Testis (tissue), 2 donors: ENCODE measurements at regions not wholly inside any gene's neighbourhood (a gene's known extent, or its start where the extent isn't known, plus 50 kb on each side); places are given as distances from the start of the nearest gene placed in this dataset.

Source experiments
- DNase-seq: peaks from one replicate; pipeline ENCODE4 v3.0.0-alpha.2; 2019
- H3K27ac ChIP-seq, 2 donors: fragments of 200-600 bp; sonication (generic); one replicate each; pipeline ENCODE4 v1.5.1; 2019
- H3K27me3 ChIP-seq: fragments of 200-600 bp; sonication (generic); one replicate; pipeline ENCODE4 v1.5.1; 2019
- H3K36me3 ChIP-seq: fragments of 200-600 bp; sonication (generic); one replicate; pipeline ENCODE4 v1.5.1; 2017; ENCODE audit warnings: low read depth; ENCODE audit errors: missing control alignments
- H3K4me1 ChIP-seq: fragments of 200-600 bp; sonication (generic); one replicate; pipeline ENCODE4 v1.5.1; 2019
- H3K4me3 ChIP-seq, 2 donors: fragments of 200-600 bp; sonication (generic); one replicate each; pipeline ENCODE4 v1.5.1; 2017 to 2019
- H3K9me3 ChIP-seq: fragments of 200-600 bp; sonication (generic); one replicate; pipeline ENCODE4 v1.5.1; 2017
- CTCF ChIP-seq, 3 experiments: fragments of 450-650 bp in 2 of 3; fragments of 200-600 bp in 1 of 3; sonication (generic) in 1 of 3; IDR thresholded peaks; one replicate each; pipeline ENCODE4 v1.5.1; 2016 to 2019; ENCODE audit warnings: antibody characterized with exemption in 3 of 3, mild to moderate bottlenecking in 2 of 3, moderate library complexity in 1 of 3
- POLR2A ChIP-seq: fragments of 450-650 bp; IDR thresholded peaks from one replicate; pipeline ENCODE4 v1.6.1; 2017; ENCODE audit warnings: antibody characterized with exemption, mild to moderate bottlenecking, moderate library complexity
- WGBS, 2 donors: methylation state at CpG; one replicate each; pipeline ENCODE4 v1.1.5; 2018; 5-methylcytosine and 5-hydroxymethylcytosine counted together
- intact Hi-C: fragments of 100-400 bp; cut with DNase I; formaldehyde crosslinking; loops from one replicate; pipeline ENCODE4 v1.15.1; 2023; ENCODE audit warnings: low total_unique reads

DNA sequence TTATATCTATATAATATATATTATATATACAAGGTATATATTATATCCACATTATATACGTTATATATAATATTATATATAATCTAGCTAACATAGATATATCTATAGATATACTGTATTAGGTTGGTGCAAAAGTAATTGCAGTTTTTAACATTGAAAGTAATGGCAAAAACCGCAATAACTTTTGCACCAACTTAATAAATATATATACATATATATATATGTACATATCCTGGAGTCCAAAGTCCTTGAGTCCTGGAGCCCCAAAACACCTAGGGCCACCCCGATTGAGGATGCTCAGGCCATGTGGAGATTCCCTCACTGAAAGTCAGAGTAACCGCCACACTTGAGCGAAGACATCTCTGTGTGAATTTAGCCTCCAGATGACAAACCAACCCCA is 408.2 kb upstream of the AUTS2 start:
- DNase-seq: no peak
- TF ChIP-seq POLR2A (no peak), CTCF (IDR thresholded peaks at IDR 0.05) (no peak)
- Histone ChIP-seq H3K27me3 (no peaks in the 10 kb centered on the region), H3K9me3 (no peaks in the 10 kb centered on the region), H3K36me3 (no peaks in the 10 kb centered on the region), H3K4me3 (no peak overlapping the region), H3K27ac (no peak overlapping the region), H3K4me1 (no peaks in the 10 kb centered on the region)
- 85 to 95% methylated on average over 5 of the region's 5 CpGs for WGBS, 2 donors
- intact Hi-C loops: no loop called here

GRCh38 chr7:69190763-69191162 is 407.5 kb upstream of the AUTS2 start:
- no peaks in the 10 kb centered on the region for H3K9me3 ChIP-seq
- no peaks in the 10 kb centered on the region for H3K36me3 ChIP-seq
- H3K4me1 ChIP-seq: no peaks in the 10 kb centered on the region
- H3K4me3 ChIP-seq: no peak overlapping the region
- H3K27ac ChIP-seq: no peak overlapping the region
- TF ChIP-seq CTCF (IDR thresholded peaks at IDR 0.05) (no peak), POLR2A (no peak)
- intact Hi-C loops: no loop called here
- H3K27me3 ChIP-seq: no peaks in the 10 kb centered on the region
- WGBS, 2 donors: 63 to 67% methylated on average over 2 of the region's 2 CpGs
- DNase-seq: no peak

- no peak for TF ChIP-seq POLR2A
- TF ChIP-seq CTCF (IDR thresholded peaks at IDR 0.05): no peak
- Histone ChIP-seq H3K36me3 (no peaks in the 10 kb centered on the region), H3K27me3 (no peaks in the 10 kb centered on the region), H3K4me3 (no peak overlapping the region), H3K4me1 (no peaks in the 10 kb centered on the region), H3K27ac (no peak overlapping the region), H3K9me3 (no peaks in the 10 kb centered on the region)
- DNase-seq: no peak
- 83 to 86% methylated on average over 3 of the region's 3 CpGs for WGBS, 2 donors
- intact Hi-C loops: no loop called here
Measured at GRCh38 chr7:69192134-69192533, 406.1 kb upstream of the AUTS2 start.

DNA sequence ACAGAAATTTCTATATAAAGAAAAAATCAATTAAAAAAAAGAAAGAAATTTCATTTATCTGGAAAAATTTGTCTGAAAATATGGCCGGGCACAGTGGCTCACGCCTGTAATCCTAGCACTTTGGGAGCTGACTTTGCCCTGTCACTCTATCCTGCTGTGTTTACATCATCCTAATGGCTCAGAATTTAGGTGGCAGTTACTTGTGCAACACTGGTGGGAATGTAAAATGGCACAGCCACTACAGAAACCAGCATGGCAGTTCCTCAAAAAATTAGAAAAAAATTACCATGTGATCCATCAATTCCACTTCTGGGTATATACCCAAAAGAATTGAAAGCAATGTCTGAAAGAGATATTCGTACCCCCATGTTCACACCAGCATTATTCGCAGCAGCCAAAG is 405.2 kb upstream of the AUTS2 start:
- TF ChIP-seq CTCF (IDR thresholded peaks at IDR 0.05) (no peak), POLR2A (no peak)
- no peaks in the 10 kb centered on the region for H3K27me3 ChIP-seq
- H3K27ac ChIP-seq: no peak overlapping the region
- no peak for DNase-seq
- no peaks in the 10 kb centered on the region for H3K4me1 ChIP-seq
- H3K9me3 ChIP-seq: no peaks in the 10 kb centered on the region
- no peaks in the 10 kb centered on the region for H3K36me3 ChIP-seq
- WGBS, 2 donors: 96 to 97% methylated on average over 4 of the region's 4 CpGs
- intact Hi-C loops: no loop called here
- no peak overlapping the region for H3K4me3 ChIP-seq

- DNase-seq: no peak
- Histone ChIP-seq H3K27me3 (no peaks in the 10 kb centered on the region), H3K27ac (no peak overlapping the region), H3K36me3 (no peaks in the 10 kb centered on the region), H3K9me3 (no peaks in the 10 kb centered on the region), H3K4me3 (no peak overlapping the region), H3K4me1 (no peaks in the 10 kb centered on the region)
- TF ChIP-seq CTCF (IDR thresholded peaks at IDR 0.05) (no peak), POLR2A (no peak)
- 59 to 60% methylated on average over 1 of the region's 1 CpG for WGBS, 2 donors
- intact Hi-C loops: no loop called here
Measured at GRCh38 chr7:69196593-69196992, 401.7 kb upstream of the AUTS2 start.
